ENCODE measurements at regions not wholly inside any gene's neighbourhood (a gene's known extent, or its start where the extent isn't known, plus 50 kb on each side); places are given as distances from the start of the nearest gene placed in this dataset.
"Not testable (repeated sequence)": the region's sequence is repeated elsewhere in the genome, so short reads cannot be mapped to it uniquely, and the experiment has no call there.

- no peak for ATAC-seq (ENCODE audit: insufficient number of reproducible peaks, low FRiP score, low read depth)
- Histone ChIP-seq H3K27me3 (replicated peaks; ENCODE audit: insufficient read depth) (no peaks in the 10 kb centered on the region), H3K9me3 (peaks cover 10% of the 10 kb centered on the region), H3K4me1 (ENCODE audit: control insufficient read depth in 1 of 2, low read depth in 2 of 2) (no peaks in the 10 kb centered on the region), H3K36me3 (no peaks in the 10 kb centered on the region), H3K4me3 (no peak overlapping the region), H3K27ac (no peak overlapping the region)
- DNase-seq (ENCODE audit: low spot score) = no peak
- TF ChIP-seq CTCF (IDR thresholded peaks at IDR 0.05) = no peak
Measured at GRCh38 chr5:28305891-28306290, 1267.5 kb upstream of the CDH9 start.

DNA sequence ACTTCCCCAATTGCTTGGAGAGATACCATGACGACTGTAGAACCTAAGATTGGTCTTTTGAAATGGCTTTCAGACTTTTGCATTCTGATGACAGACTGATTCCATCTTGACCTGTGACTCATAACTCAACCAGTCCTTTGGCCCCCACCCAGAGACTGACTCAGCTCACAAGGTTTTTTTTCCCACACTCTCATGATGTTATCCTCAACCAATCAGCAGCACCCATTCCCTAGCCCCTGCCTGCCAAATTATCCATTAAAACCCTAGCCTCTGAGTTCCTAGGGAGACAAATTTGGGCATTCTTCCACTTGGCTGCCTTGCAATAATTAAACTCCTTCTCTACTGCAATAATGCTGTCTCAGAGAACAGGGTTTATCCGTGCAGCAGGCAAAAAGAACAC is 1263.3 kb upstream of the CDH9 start:
- Histone ChIP-seq H3K27ac (no peak overlapping the region), H3K4me1 (ENCODE audit: control insufficient read depth in 1 of 2, low read depth in 2 of 2) (no peaks in the 10 kb centered on the region), H3K4me3 (no peak overlapping the region), H3K9me3 (peaks cover 10% of the 10 kb centered on the region), H3K36me3 (no peaks in the 10 kb centered on the region), H3K27me3 (replicated peaks; ENCODE audit: insufficient read depth) (no peaks in the 10 kb centered on the region)
- ATAC-seq (ENCODE audit: insufficient number of reproducible peaks, low FRiP score, low read depth) (no peak), DNase-seq (ENCODE audit: low spot score) (no peak)
- no peak for TF ChIP-seq CTCF (IDR thresholded peaks at IDR 0.05)

DNA sequence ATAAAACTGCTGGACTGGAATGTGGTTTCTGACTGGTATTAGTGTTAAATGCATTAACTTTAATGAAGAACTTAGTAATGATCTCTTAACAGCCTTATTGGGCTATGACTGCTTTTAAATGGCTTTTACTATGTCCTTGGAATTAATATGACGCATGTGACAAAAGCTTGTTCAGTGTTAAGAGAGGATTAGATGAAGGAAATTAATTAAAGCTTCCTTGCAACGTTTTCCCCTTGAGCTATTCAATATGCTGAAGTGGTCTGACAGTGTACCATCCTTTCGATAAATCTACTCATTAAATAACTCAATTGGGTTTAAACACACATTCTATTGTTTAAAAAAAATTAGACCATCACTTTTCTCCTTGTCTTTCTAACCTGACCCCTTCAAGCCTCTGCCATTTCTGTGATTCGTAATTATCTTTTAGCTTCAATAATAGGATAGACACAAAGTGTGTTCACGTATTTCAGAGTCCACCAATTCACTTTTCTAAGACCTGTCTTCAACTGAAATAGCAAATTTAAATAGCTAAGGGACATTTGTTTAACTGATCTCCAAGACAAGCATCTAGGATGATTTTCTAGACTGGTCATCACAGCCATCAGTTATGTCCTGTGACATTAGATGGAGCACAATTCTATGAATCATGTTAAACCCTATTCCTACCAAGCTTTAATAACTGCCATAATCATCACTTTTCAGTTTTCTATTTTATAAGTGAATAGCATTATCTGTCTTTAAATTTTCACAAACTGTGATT is 1258.0 kb upstream of the CDH9 start:
- H3K4me3 ChIP-seq = no peak overlapping the region
- H3K27me3 ChIP-seq (replicated peaks; ENCODE audit: insufficient read depth) = no peaks in the 10 kb centered on the region
- ATAC-seq (ENCODE audit: insufficient number of reproducible peaks, low FRiP score, low read depth) = no peak
- no peak for TF ChIP-seq CTCF (IDR thresholded peaks at IDR 0.05)
- H3K4me1 ChIP-seq (ENCODE audit: control insufficient read depth in 1 of 2, low read depth in 2 of 2) = no peaks in the 10 kb centered on the region
- no peak overlapping the region for H3K27ac ChIP-seq
- H3K36me3 ChIP-seq = no peaks in the 10 kb centered on the region
- peaks cover 4% of the 10 kb centered on the region for H3K9me3 ChIP-seq
- no peak for DNase-seq (ENCODE audit: low spot score)

DNA sequence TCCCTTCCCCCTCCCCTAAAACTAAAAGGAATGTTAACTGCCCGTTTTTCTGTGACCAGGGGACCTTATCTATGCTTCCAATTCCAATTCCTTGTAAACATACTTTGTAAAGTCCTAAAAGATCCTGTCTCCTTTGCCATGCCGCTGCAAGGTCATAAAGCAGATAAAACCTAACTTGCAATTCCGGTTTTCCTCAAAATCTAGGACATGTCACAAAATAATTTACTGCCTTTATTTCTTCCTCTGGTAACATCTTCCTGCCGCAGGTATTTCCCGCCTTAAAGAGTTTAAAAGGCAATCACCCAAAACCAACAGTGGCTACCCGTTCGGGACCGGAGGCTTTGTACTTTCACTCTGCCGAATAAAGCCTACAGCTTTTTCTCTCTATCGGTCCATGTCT is 1248.6 kb upstream of the CDH9 start:
- not testable (repeated sequence) for H3K36me3 ChIP-seq; DNase-seq (ENCODE audit: low spot score); H3K4me3 ChIP-seq

GRCh38 chr5:28286566-28286965 is 1248.2 kb upstream of the CDH9 start:
- no peak for DNase-seq (ENCODE audit: low spot score)
- no peaks in the 10 kb centered on the region for H3K4me1 ChIP-seq (ENCODE audit: control insufficient read depth in 1 of 2, low read depth in 2 of 2)
- no peak for ATAC-seq (ENCODE audit: insufficient number of reproducible peaks, low FRiP score, low read depth)
- H3K36me3 ChIP-seq = no peaks in the 10 kb centered on the region
- TF ChIP-seq CTCF (IDR thresholded peaks at IDR 0.05) = no peak
- no peak overlapping the region for H3K4me3 ChIP-seq
- no peaks in the 10 kb centered on the region for H3K9me3 ChIP-seq
- H3K27ac ChIP-seq = no peak overlapping the region
- H3K27me3 ChIP-seq (replicated peaks; ENCODE audit: insufficient read depth) = no peaks in the 10 kb centered on the region

More for the DNA sequence above, 1248.6 kb upstream of the CDH9 start:
- H3K27me3 ChIP-seq (replicated peaks; ENCODE audit: insufficient read depth); ATAC-seq (ENCODE audit: insufficient number of reproducible peaks, low FRiP score, low read depth); H3K4me1 ChIP-seq (ENCODE audit: control insufficient read depth in 1 of 2, low read depth in 2 of 2); H3K9me3 ChIP-seq; H3K27ac ChIP-seq: not testable (repeated sequence)

DNA sequence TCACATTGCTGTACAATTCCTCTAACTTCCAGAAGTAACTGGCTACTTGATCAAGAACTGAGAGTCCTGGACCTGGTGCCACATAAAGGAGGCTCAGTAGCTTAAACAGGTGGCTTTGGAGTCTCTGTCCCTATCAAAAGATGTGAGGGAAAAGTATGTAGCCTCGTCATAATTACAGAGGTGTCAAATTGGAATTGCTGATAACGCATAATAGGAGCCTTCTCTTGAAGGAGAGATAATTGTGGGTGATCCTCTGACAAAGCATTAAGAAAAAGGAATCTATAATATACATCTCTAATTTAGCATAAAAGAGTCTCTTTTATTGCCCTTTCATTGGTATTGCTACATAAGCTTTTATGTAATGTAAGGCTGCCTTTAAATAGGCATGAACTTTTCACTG is 1246.4 kb upstream of the CDH9 start:
- no peak for ATAC-seq (ENCODE audit: insufficient number of reproducible peaks, low FRiP score, low read depth)
- H3K4me3 ChIP-seq = no peak overlapping the region
- no peak for DNase-seq (ENCODE audit: low spot score)
- H3K27me3 ChIP-seq (replicated peaks; ENCODE audit: insufficient read depth) = no peaks in the 10 kb centered on the region
- TF ChIP-seq CTCF (IDR thresholded peaks at IDR 0.05) = no peak
- no peaks in the 10 kb centered on the region for H3K9me3 ChIP-seq
- H3K4me1 ChIP-seq (ENCODE audit: control insufficient read depth in 1 of 2, low read depth in 2 of 2) = no peaks in the 10 kb centered on the region
- no peaks in the 10 kb centered on the region for H3K36me3 ChIP-seq
- H3K27ac ChIP-seq = no peak overlapping the region
